ENCODE measurements at regions not wholly inside any gene's neighbourhood (a gene's known extent, or its start where the extent isn't known, plus 50 kb on each side); places are given as distances from the start of the nearest gene placed in this dataset.

GRCh38 chr12:23342407-23342806, 607.1 kb downstream of the SOX5 start (continued):
- TF ChIP-seq REST (IDR thresholded peaks at IDR 0.05; ENCODE audit: unreplicated experiment): no peak
- no peak for TF ChIP-seq CREB1 (CRISPR knock-in tag; IDR thresholded peaks at IDR 0.05; ENCODE audit: low read depth)

- Mint-ChIP-seq H3K27me3 (ENCODE audit: insufficient read depth, low read depth, poor library complexity) (no peaks in the 10 kb centered on the region), H3K4me3 (no peak overlapping the region), H3K36me3 (ENCODE audit: low read depth) (no peaks in the 10 kb centered on the region), H3K4me1 (peaks cover 9% of the 10 kb centered on the region), H3K9me3 (no peaks in the 10 kb centered on the region), H3K27ac (no peak overlapping the region)
- Histone ChIP-seq H3K9me2 (ENCODE audit: insufficient read depth) (no peaks in the 10 kb centered on the region), H4K20me1 (replicated peaks; ENCODE audit: insufficient read depth) (no peaks in the 10 kb centered on the region), H3K27me3 (ENCODE audit: insufficient read depth) (no peaks in the 10 kb centered on the region), H2AFZ (no peak overlapping the region), H3K27ac (ENCODE audit: low read depth) (no peak overlapping the region), H3K4me2 (no peak overlapping the region), H3K4me3 (no peak overlapping the region), H3K36me3 (ENCODE audit: insufficient read depth) (no peaks in the 10 kb centered on the region), H3F3A (replicated peaks; ENCODE audit: low read depth) (no peaks in the 10 kb centered on the region), H3K4me1 (ENCODE audit: insufficient read depth) (no peaks in the 10 kb centered on the region; the same call in 1 of the 2 replicates), H3K79me2 (replicated peaks; ENCODE audit: insufficient read depth) (no peaks in the 10 kb centered on the region)
- no peak for DNase-seq (ENCODE audit: low spot score)
- no peak for ATAC-seq
- no peak for TF ChIP-seq ZNF114 (CRISPR knock-in tag; IDR thresholded peaks at IDR 0.05)
- no peak for TF ChIP-seq EZH2 (IDR thresholded peaks at IDR 0.05; ENCODE audit: low read depth, unreplicated experiment)
- TF ChIP-seq STAT1 (IDR thresholded peaks at IDR 0.05; ENCODE audit: unreplicated experiment): no peak
- TF ChIP-seq ZNF462 (CRISPR knock-in tag; IDR thresholded peaks at IDR 0.05): no peak
- TF ChIP-seq REST (IDR thresholded peaks at IDR 0.05; ENCODE audit: unreplicated experiment): no peak
- no peak for TF ChIP-seq POLR2AphosphoS5 (IDR thresholded peaks at IDR 0.05; ENCODE audit: low read depth)
- TF ChIP-seq JUNB (IDR thresholded peaks at IDR 0.05; ENCODE audit: unreplicated experiment): no peak
- no peak for TF ChIP-seq CREB1 (CRISPR knock-in tag; IDR thresholded peaks at IDR 0.05; ENCODE audit: low read depth)
- no peak for TF ChIP-seq EZH2phosphoT487 (IDR thresholded peaks at IDR 0.05; ENCODE audit: unreplicated experiment)
- no peak for TF ChIP-seq CTCF (conservative IDR thresholded peaks at IDR 0.05; ENCODE audit: low read depth in 2 of 2)
Measured at GRCh38 chr12:23349564-23349963, 599.9 kb downstream of the SOX5 start.

All from GM23338 (cell line).